Heart left ventricle (tissue), 16 donors: ENCODE measurements at regions not wholly inside any gene's neighbourhood (a gene's known extent, or its start where the extent isn't known, plus 50 kb on each side); places are given as distances from the start of the nearest gene placed in this dataset.
A peak's percentile ranks its signal among the peaks of the same experiment; 100 is the strongest.

ENCODE experiments used
- ATAC-seq, 4 donors: fragments of 200-7000 bp; cut with Tn5 transposase; one replicate each; pipeline ENCODE4 v1.9.1; 2020 to 2022; ENCODE audit warnings: moderate library complexity in 4 of 4, mild to moderate bottlenecking in 3 of 4, moderate number of reproducible peaks in 1 of 4
- DNase-seq, 5 donors: peaks; one replicate each; pipeline ENCODE4 v3.0.0-alpha.2; 2020
- H3K27ac ChIP-seq, 12 donors: fragments of 200-600 bp; sonication (generic) in 4 of 12; one replicate each; pipeline versions ENCODE4 v1.5.0 to v1.8.0; 2016 to 2022; ENCODE audit warnings: mild to moderate bottlenecking in 2 of 12
- H3K27me3 ChIP-seq, 9 donors: fragments of 200-600 bp; sonication (generic) in 2 of 9; one replicate each; pipeline versions ENCODE4 v1.5.1 to v1.8.0; 2016 to 2022; ENCODE audit warnings: mild to moderate bottlenecking in 3 of 9
- H3K36me3 ChIP-seq, 9 donors: fragments of 200-600 bp; sonication (generic) in 2 of 9; one replicate each; pipeline versions ENCODE4 v1.5.0 to v1.8.0; 2018 to 2022; ENCODE audit warnings: mild to moderate bottlenecking in 2 of 9
- H3K4me1 ChIP-seq, 12 donors: fragments of 200-600 bp; sonication (generic) in 4 of 12; one replicate each; pipeline versions ENCODE4 v1.5.0 to v1.8.0; 2016 to 2022; ENCODE audit warnings: mild to moderate bottlenecking in 3 of 12
- H3K4me3 ChIP-seq, 12 donors: fragments of 200-600 bp; sonication (generic) in 4 of 12; one replicate each; pipeline versions ENCODE4 v1.5.0 to v1.8.0; 2017 to 2022; ENCODE audit warnings: mild to moderate bottlenecking in 9 of 12, moderate library complexity in 4 of 12
- H3K9me3 ChIP-seq, 12 donors: fragments of 200-600 bp; sonication (generic) in 4 of 12; one replicate each; pipeline versions ENCODE4 v1.5.0 to v1.8.0; 2016 to 2022; ENCODE audit warnings: mild to moderate bottlenecking in 1 of 12
- POLR2A ChIP-seq, 2 donors: fragments of 450-650 bp; IDR thresholded peaks; one replicate each; pipeline ENCODE4 v1.6.1; 2017; ENCODE audit warnings: antibody characterized with exemption in 2 of 2, mild to moderate bottlenecking in 2 of 2, moderate library complexity in 2 of 2
- WGBS, 4 donors: extraction: QIAGEN DNeasy Blood & Tissue Kit in 2 of 4; methylation state at CpG; one replicate each; pipeline versions ENCODE4 v1.1.5 to v1.1.7; 2013 to 2018; 5-methylcytosine and 5-hydroxymethylcytosine counted together
- intact Hi-C, 10 donors: fragments of 100-400 bp; cut with DNase I; formaldehyde crosslinking; loops; one replicate each; pipeline versions ENCODE4 v1.11.1 to v1.14.2; 2022
- TF ChIP-seq, protein P1 (sequence below), 12 donors: fragments of 200-600 bp; sonication (generic) in 4 of 12; IDR thresholded peaks; one replicate each; pipeline versions ENCODE4 v1.5.0 to v1.8.0; 2018 to 2022; ENCODE audit warnings: antibody characterized with exemption in 12 of 12, mild to moderate bottlenecking in 5 of 12
- donor health status: ischemic (EF 13 %, LVEDD 7.1; RV severe dilation, severe dysfunction).
- donor health status: healthy with polysubstance abuse.
- donor health status: DM: no; HTN: yes; CAD: no.
- donor health status: DM: no; HTN: no; CAD: no.
- donor health status: ischemic (EF 25% LVEDD 6.9; RV normal size, moderate dysfunction).
- donor health status: ischemic (EF 25% LVEDD 5.7; RV mildly dilated, moderate dysfunction).
- donor health status: healthy.
- donor health status: DM: yes; HTN: yes; CAD: no.
- donor health status: ischemic (EF 35%, LVEDD 5.7; RV mildly dilated, moderate dysfunction).
- donor health status: nonischemic (EF 11% LVEDD 7.7; RV severe dilation, severe dysfunction).
- donor health status: DM: yes; HTN: yes; CAD: no.
- donor health status: PGD.
- donor health status: ischemic (EF 29% LVEDD 5.4; RV normal size, mild dysfunction).
- donor health status: nonischemic (EF 23%, LVEDD 6.1; RV moderate dilation, normal function).

DNA sequence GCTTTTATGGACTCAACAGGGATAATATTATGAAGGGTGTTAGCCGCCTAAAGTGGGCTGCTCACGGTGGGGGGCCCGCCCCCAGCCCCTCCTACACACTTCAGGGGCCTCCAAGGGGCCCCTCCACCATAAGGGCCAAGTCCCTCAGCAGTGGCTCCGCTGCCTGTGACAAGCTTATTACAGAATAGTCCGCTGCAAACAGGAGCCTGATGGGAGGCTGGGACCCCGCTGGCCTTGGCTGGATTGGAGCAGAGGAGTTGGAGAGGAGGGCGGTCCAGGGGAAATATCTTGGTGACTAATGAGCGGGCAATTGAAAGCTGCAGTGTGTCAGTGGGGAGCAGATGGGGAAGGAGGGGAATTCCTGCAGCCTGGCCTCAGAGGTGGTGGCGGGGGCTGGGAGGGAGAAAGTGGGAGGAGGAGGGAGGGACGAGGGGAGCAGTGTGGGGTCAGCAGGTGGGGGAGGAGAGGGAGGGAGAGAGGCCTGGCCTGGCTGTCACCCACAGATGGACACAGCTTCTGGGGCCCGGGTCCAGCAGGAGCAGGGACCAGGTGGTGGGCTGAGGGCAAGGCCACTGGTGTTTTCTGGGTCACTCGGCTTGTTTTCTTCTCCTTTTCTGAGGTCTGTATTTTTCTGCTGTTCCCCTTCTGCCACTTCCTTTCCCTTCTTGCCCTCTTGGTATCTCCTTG, 57.6 kb upstream of the FOXP4 start:
- H3K27me3 ChIP-seq = peaks cover 0 to 7% (median 0%) of the 10 kb centered on the region in 9 donors
- DNase-seq = peak in 2 of 5 donors; percentile 41 to 42
- no peak for TF ChIP-seq POLR2A (IDR thresholded peaks at IDR 0.05)
- TF ChIP-seq, protein P1, sequence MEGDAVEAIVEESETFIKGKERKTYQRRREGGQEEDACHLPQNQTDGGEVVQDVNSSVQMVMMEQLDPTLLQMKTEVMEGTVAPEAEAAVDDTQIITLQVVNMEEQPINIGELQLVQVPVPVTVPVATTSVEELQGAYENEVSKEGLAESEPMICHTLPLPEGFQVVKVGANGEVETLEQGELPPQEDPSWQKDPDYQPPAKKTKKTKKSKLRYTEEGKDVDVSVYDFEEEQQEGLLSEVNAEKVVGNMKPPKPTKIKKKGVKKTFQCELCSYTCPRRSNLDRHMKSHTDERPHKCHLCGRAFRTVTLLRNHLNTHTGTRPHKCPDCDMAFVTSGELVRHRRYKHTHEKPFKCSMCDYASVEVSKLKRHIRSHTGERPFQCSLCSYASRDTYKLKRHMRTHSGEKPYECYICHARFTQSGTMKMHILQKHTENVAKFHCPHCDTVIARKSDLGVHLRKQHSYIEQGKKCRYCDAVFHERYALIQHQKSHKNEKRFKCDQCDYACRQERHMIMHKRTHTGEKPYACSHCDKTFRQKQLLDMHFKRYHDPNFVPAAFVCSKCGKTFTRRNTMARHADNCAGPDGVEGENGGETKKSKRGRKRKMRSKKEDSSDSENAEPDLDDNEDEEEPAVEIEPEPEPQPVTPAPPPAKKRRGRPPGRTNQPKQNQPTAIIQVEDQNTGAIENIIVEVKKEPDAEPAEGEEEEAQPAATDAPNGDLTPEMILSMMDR (IDR thresholded peaks at IDR 0.05) = no peak
- intact Hi-C loops = no loop called here
- H3K4me3 ChIP-seq = no peak overlapping the region
- 70 to 73% (median 72%) methylated on average over 9 to 12 of the region's 12 CpGs for WGBS, 4 donors
- no peaks in the 10 kb centered on the region for H3K9me3 ChIP-seq
- no peak overlapping the region for H3K27ac ChIP-seq
- H3K4me1 ChIP-seq = peaks cover 0 to 9% (median 1%) of the 10 kb centered on the region in 12 donors
- peak in 3 of 4 donors; percentile 53 to 84 (median 71) for ATAC-seq
- no peaks in the 10 kb centered on the region for H3K36me3 ChIP-seq

DNA sequence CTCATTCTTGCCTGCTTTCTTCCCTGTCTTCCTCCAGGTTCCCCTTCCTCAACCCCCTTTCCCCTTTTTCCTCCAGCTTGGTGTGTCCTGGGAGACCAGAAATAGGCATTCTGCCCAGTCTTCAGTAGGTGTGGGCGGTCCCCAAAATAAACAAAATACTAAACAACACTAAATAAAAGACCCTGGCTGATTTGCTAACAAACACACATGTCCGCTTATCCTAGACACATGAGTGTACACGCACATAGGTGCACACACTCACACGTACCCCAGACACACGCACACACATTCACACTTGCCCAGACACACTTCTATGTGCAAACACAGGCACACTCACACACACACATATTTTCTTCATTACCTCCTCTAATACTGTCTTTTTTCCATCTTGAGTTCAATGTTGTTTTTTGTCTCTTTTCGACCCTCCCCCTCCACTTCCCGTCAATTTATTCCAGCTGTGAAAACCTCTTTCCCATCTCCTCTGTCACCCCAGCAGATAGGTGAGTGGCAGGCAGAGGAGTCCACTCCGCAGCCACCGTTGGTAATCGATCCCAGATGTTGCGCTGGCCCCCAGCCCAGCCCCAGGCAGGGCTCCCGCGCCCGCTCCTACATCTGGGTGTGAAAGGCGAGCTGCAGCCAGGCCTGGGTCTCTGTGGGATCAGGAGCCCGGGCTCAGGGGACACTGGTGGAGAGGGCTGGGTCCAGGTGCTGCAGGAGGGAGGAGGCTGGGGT, 56.9 kb upstream of the FOXP4 start:
- Histone ChIP-seq H3K27ac (no peak overlapping the region), H3K4me1 (peaks cover 0 to 9% (median 1%) of the 10 kb centered on the region in 12 donors), H3K9me3 (no peaks in the 10 kb centered on the region), H3K4me3 (no peak overlapping the region), H3K36me3 (no peaks in the 10 kb centered on the region), H3K27me3 (peaks cover 0 to 13% (median 0%) of the 10 kb centered on the region in 9 donors)
- ATAC-seq (peak in 2 of 4 donors; percentile 16 to 61), DNase-seq (peak in 1 of 5 donors; percentile 67)
- intact Hi-C loops = no loop called here
- TF ChIP-seq POLR2A (IDR thresholded peaks at IDR 0.05) = no peak
- TF ChIP-seq, protein P1 (IDR thresholded peaks at IDR 0.05) = no peak
- WGBS, 4 donors = 58 to 64% (median 61%) methylated on average over 16 of the region's 16 CpGs

DNA sequence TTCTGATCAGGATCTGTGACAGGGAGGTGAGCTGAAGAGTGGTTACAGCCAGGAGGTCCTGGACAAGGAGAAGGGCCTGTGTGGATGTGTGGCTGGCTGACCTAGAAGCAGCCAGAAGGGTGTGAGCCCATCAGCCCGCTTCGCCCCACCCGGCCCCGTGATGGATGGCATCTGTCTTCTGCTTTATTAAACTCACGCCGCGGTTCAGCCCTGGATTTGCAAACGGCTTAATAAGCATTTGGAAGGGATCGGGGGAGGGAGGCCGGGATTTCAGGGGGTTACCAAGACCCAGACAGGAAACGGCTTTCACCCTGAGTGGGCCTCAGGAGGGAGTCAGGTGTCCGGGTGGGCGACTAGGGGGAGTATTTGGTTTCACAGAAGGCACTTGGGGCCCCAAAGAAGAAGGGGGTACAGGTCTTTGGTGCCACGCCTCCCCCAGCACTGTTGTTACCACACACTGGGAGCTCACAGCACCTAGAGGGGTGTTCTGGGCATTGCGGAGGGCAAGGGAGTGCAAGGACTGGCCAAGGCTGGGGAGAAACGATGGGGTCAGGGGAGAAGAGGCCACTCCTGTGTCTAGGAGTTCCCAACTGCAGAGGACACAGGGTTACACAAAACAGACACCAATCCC, 53.8 kb upstream of the FOXP4 start:
- WGBS, 4 donors = 64 to 73% (median 67%) methylated on average over 16 of the region's 16 CpGs
- TF ChIP-seq POLR2A (IDR thresholded peaks at IDR 0.05) = no peak
- TF ChIP-seq, protein P1 (IDR thresholded peaks at IDR 0.05) = no peak

More for the DNA sequence above, 53.8 kb upstream of the FOXP4 start:
- Histone ChIP-seq H3K4me1 (peaks cover 0 to 9% (median 1%) of the 10 kb centered on the region in 12 donors), H3K9me3 (no peaks in the 10 kb centered on the region), H3K4me3 (no peak overlapping the region), H3K27me3 (peaks cover 0 to 13% (median 0%) of the 10 kb centered on the region in 9 donors), H3K27ac (no peak overlapping the region), H3K36me3 (no peaks in the 10 kb centered on the region)
- no peak for ATAC-seq
- DNase-seq = no peak
- intact Hi-C loops = no loop called here
